GM21619 (cell line): ENCODE measurements at regions not wholly inside any gene's neighbourhood (a gene's known extent, or its start where the extent isn't known, plus 50 kb on each side); places are given as distances from the start of the nearest gene placed in this dataset.

Experiments
- ATAC-seq: cut with Tn5 transposase; IDR thresholded peaks from one replicate; pipeline ENCODE4 v1.9.1; 2021; ENCODE audit not compliant: unreplicated experiment

DNA sequence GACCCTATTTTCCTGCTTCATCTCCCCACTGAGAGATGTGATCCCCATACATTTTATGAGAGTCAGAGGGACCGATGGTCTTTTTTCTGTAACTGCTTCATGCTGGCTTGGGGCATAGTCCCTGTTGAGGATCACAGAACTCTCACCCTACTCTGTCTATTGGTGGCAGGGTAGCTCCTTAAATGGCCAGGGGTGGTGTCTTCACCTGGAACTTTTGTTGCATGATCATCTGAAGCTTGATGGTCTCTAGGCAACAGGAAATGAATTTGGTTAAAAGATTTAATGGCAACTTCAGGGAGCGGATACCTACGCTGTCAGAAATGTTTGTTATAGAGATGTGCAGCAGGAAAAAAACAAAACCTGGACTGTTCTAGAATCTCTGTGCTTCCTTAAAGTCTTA, 87.0 kb upstream of the GLIS3 start:
- ATAC-seq = no peak

GRCh38 chr9:4384750-4385149, 84.9 kb upstream of the GLIS3 start:
- no peak for ATAC-seq

- ATAC-seq = peak; percentile 63
These were observed 83.0 kb upstream of the GLIS3 start for GRCh38 chr9:4382722-4383317.

- no peak for ATAC-seq
These were observed 81.9 kb upstream of the GLIS3 start for GRCh38 chr9:4381744-4382143.

DNA sequence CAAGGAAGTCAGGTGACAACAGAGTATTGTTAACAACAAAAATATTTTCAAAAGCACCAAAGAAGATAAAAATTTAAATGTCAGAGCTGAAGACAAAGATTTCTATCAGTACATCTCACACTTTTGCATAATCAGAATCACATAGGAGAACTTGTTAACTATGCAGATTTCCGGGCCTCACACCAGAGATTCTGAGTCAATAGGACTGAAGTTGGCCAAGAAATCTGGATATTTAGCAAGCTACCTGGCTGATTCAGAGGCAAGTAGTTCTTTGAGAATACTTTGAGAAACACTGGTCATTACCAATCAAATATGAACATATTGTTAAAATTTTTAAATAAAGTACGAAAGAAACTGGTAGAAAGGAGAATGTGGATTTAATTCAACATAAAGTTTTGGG, 80.5 kb upstream of the GLIS3 start:
- ATAC-seq = no peak

- no peak for ATAC-seq
These were observed 75.7 kb upstream of the GLIS3 start for GRCh38 chr9:4375424-4376200.

GRCh38 chr9:4371108-4371507, 71.2 kb upstream of the GLIS3 start:
- no peak for ATAC-seq

- ATAC-seq = no peak
These were observed 70.6 kb upstream of the GLIS3 start for GRCh38 chr9:4370501-4370900.

DNA sequence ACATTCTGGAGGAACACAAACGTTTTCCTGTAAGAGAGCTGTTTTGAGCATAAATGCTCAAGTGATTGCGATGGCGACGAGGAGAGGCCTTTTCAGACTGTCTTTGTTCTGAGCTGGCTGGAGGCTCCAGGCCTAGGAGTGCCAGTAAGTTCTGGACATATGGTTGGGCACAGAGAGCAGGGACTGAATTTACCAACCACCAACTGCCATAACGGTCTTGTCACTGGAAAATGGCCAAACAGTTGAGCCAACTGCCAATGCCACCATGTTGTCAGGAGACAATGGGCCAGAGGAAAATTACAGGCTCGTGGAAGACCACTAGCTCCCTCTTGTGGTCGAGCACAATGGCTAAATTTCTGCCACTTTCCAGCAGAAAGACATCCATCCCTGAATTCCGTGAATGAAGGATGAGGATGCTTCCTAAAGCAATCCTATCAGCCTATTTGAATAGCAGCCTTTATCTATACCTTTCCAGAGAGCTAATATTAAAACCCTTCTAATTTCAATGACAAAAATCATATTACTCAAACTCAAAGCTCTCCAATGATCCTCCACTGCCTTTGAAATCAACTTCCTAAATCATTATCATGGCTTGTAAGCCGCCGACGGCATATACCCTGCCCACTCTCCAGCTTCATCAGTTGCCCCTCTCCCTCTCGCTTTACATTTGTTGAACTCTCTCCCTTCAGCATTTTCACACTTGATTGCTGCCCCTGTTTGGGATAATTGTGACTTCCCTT, 66.9 kb upstream of the GLIS3 start:
- no peak for ATAC-seq

DNA sequence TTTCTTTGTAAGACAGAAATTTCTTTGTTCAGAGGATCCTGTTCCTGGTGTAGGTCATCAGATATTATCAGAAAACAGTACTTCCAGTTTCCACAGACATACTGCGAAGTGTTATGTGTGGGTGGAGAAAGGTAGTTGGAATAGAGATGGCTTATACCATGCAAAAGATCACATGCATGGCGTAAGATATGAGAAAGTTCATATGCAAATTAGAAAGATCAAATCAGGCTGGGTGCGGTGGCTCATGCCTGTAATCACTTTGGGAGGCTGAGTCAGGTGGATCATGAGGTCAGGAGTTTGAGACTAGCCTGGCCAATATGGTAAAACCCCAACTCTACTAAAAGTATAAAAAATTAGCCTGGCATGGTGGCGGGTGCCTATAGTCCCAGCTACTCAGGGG, 65.2 kb upstream of the GLIS3 start:
- ATAC-seq = no peak

GRCh38 chr9:4362281-4362680, 62.4 kb upstream of the GLIS3 start:
- ATAC-seq = no peak

DNA sequence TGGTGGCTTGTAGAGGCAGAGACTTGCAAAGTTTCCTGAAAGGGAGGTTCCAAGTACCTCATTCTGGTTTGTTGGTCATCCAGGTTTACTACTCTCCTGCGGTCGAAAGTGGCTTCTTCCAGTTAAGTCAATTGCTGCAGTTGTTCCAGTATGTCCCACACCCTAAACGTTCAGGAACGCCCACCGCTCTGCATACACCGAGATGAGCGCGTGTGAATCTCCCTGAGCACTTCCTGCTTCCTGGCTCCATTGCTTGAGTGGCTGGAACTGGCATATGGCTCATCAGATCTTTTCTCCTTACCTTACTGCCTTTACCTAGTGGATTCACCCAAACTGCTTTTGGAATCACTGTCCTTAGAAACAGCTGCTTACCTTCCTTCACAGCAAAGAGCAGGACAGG, 59.1 kb upstream of the GLIS3 start:
- ATAC-seq = no peak

DNA sequence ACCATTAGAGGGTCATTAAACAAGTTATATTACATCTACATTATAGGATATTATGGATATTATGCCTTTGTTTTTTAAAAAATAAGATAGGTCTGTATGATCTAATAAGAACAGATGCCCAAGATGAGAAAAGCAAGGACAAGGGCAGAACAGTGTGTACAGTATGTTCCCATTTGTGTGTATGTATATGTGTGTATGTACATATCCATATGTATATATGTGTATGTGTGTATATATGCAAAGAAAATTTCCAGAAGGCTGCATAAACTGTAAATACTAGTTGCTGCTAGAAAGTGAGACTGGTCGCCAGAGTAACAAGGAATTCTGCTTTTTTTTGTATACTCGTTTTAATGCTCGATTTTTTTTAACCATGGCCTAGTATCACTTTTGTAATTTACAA, 58.1 kb upstream of the GLIS3 start:
- ATAC-seq = no peak

DNA sequence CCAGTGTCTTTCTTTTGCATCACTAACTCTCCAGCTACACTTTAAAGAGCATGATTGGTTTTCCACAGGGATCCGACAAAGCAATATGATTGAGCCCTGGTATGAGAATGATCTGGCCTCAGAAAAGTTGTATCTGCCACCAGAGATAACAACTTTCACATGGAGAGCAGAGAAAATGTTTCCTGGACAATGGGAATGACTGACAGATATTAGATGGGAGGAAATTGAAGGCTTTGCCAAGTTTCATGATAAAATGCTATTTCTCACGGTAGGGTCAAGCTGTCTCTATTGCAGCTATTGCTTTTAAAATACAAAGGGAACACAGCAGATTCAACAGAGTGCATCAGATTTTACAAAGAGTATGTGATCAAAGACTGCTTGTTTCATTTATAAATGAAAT, 56.4 kb upstream of the GLIS3 start:
- ATAC-seq = no peak

DNA sequence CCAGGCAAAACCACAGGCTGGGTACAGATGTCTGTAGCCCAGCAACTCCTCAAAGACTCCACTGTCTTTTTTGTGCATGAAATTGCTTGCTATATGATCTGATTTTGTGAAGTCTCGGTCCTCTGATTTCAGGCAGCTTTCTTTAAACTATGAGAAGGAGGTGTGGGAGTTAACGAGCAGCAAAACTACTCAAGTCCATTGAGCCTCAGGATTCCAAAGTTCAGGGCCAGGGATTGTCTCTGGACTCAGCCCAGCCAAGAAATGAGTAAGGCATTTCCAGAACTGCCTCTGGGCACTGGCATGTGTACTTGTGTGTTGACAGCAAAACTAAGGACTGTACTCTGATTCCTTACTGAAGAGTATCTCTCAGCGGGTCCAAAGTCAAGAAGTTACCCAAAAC, 53.4 kb upstream of the GLIS3 start:
- ATAC-seq = no peak

GRCh38 chr9:4349816-4350418, 50.0 kb upstream of the GLIS3 start:
- no peak for ATAC-seq
